Stimulated activated CD8-positive, alpha-beta memory T cell treated with anti-CD3 and anti-CD28 coated beads, Interleukin-2, amount 100 ng/mL, for 1 hour (primary cell): ENCODE measurements at regions not wholly inside any gene's neighbourhood (a gene's known extent, or its start where the extent isn't known, plus 50 kb on each side); places are given as distances from the start of the nearest gene placed in this dataset.
"Not testable (repeated sequence)": the region's sequence is repeated elsewhere in the genome, so short reads cannot be mapped to it uniquely, and the experiment has no call there.

Experiments
- DNase-seq, 2 donors: peaks; one replicate each; pipeline ENCODE4 v3.0.0-alpha.2; 2020; ENCODE audit warnings: low read depth in 2 of 2

DNA sequence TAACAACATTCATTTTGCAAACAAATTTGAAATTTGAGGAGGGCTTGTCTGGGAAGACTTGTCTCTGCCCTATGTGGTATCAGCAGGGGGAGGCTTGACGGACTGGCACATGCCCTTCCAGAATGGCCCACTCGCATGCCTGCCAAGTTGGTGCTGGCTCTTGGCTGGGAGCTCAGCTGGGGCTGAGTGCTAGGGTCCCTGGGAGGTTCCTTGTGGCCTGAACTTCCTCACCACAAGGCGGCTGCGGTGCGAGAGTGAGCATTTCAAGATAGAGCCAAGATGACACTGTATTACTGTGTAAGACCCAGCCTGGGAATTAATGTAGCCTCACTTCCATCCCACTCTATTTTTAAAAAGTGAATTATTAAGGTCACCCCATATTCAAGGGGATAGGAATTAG, 271.6 kb upstream of the PLEKHG7 start:
- peak in 1 of 2 donors; percentile 13 for DNase-seq

DNA sequence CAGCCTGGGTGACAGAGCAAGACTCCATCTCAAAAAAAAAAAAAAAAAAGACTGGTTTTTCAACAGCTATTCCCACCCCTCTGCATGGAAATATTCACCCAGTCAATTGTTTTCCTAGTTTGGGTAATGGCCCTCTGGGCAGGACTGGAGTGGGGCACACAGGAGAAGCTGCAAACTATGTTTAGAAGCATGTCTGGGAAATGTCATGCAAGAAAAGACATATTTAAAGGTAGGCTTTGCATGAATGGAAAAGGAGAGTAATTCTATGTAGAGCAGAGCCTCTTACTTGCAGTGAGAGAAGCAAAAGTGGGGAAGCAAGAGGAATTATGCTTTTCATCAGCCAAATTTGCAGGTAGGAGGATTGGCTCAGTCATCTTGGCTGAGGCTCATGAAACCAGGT, 276.5 kb upstream of the PLEKHG7 start:
- no peak for DNase-seq

DNA sequence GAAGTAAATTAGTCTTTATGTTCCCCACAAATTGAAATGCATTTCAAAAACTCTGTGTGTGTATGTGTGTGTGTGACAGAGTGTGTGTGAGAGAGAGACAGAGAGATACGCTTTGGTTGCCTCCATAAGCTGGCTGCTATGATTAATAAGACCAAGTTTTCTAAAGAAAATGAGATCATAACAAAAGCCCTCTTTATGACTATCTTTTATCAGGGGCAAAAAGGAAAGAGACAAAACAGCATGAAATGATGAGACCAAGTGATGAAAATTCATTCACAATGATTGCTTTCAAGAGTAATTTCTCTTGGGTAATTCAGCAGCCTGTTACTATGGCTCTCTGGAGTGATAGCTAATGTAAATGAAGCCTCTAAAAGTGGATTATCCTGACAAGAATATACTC, 277.6 kb upstream of the PLEKHG7 start:
- no peak for DNase-seq

DNA sequence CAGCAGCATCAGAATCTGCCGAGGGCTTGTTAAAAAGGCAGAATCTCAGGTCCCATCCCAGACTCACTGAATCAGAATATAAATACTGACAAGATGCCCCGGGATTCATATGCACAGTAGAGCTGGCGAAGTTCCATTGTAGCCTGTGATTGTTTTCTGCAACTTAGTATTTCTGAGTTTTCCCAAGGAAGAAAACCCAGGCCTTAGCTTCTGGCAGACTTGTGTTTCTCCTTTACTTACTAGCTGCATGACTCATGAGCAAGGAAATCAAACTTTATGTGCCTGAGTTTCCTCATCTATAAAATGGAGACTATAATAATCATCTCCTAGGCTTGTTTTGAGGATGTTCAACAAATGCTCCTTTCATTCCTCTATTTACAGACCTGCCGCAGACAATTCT, 278.5 kb upstream of the PLEKHG7 start:
- no peak for DNase-seq

DNA sequence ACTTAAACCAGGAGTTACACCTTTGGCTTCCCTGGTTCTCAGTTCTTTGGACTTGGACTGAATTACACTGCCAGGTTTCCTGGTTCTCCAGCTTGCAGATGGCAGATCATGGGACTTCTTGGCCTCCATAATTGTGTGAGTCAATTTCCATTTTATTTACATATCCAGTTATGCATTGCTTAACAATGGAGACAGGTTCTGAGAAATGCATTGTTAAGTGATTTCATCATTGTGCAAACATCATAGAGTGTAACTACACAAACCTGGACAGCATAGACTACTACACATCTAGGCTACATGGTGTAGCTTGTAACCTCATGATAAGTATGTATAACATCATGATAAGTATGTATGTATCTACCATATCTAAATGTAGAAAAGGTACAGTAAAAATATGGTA, 276.1 kb upstream of the BTG1 start:
- no peak for DNase-seq

DNA sequence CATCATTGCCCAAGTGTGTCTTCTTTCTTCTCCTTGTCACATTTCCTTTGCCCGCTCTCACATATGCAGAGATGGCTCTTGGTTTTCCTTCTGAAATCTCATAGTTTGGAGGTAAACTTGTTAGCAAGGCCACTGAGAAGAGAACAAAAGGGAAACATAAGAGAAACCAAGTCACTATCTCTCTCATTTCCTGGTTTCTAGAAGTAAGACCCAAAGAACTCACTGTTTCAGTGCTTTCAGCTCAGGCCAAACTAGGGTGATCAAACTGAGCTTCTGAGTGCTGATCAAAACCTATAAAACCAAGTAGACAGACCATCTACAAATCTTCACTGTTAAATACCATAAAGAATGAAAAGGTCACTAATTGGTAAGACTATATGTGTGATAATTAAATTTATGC, 275.4 kb upstream of the BTG1 start:
- no peak for DNase-seq

DNA sequence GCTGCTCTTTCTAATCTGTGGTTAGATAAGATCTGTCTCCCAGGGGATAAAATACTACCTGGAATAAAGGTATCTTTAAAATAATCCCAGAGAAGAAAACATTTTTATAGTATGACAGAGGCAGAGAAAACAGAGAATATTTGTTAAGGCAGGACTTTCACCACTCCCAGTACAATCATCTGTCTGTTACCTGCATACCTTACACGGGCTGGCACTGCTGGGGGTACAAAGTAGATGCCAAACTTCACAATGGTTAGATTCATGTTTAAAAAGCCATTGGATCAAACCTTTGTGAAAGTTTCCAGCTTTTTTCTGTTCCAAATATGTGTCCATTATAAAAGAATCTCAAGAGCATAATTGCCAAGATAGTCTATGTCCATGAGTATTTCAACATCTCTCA, 273.6 kb upstream of the BTG1 start:
- DNase-seq = no peak

DNA sequence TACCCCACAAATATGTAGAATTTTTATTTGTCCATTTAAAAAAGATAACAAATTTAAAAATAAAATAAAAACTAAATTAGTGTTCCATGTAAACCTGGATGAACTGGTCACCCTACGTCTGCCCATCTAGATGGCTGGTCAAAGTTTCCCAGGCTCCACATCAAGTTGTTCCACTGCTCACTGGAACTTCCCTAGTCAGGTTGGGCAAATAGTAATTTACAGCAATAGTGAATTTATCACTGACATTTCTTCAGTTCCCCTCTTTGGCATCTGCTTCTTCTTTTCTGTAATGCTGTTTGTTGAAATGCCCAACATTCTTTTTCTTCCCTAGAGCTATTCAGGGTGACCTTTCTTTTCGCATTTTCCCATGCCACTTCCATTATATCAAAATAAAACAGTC, 272.7 kb upstream of the BTG1 start:
- DNase-seq = no peak

DNA sequence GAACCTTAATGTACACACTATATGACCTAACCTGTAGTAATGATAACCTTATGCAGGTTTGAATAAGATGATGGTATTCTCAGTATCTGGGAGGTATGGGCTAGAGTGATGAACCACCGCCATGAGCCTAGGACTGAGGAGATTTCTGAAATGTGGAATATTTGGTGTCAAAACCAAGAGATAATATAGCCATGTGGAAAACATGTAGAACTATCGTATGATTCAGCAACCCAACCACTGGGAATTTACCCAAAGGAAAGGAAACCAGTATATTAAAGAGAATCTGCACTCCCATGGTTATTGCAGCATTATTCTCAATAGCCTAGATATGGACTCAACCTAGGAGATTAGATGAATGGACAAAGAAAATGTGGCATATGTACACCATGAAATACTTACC, 271.7 kb upstream of the BTG1 start:
- no peak for DNase-seq

DNA sequence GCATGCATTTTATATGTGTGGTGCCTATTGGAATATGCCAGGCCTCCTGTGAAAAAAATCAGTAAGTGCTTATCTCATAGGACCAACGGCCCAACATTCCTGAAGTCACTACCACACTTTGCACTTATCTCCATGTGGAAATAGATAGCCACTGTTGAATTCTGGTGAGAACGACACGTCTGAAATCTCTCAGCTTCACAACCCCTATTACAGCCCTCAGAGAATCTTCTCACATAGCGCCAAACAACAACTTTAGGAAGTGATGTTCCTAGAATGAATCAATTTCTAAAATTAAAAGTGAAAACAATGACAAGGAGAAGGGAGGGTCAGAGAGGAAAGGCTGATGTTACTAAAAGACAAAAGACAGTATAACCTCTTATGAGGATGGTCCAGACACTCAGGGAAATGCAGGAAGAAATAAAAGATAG, 270.8 kb upstream of the BTG1 start:
- DNase-seq = no peak

DNA sequence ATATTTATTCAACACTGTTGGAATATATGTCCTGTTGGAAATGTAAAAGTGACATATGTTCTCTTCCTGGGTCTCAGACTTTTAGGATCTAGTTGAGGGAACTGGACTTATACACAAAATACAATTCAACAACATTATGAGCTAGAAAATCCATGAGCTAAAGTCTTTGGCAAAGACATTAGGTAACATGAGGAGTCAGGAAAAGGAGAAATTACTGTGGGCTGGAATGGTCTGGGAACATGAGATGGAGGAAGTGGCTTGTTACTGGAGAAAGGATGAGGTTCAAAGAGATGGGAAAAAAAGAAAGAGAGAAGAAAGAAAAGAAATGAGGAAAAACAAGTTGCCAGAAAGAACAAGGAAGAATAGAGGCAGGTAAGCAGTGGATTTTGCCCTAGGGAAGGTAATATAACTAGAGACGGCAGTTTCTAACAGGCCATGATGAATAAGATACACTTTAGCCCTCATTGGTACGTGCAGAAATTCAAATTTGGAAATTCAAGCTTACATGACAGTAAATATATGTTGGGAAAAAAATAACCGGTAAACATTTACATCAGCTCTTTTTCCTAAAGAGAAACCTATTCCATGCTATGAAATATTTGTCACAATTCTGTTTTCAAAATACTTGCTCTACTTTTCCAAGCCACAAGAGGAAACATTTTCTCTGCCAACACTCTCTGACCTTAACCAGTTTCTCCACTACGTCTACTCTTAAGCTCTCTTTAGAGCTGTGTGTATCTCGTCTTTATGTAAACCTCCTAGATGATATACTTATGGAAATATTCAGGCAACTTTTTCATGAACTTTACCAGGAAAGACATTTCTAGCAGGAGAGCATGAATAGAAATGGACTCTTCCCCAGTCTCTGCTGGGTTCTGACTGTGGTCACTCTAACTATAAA, 268.8 kb upstream of the BTG1 start:
- no peak for DNase-seq

DNA sequence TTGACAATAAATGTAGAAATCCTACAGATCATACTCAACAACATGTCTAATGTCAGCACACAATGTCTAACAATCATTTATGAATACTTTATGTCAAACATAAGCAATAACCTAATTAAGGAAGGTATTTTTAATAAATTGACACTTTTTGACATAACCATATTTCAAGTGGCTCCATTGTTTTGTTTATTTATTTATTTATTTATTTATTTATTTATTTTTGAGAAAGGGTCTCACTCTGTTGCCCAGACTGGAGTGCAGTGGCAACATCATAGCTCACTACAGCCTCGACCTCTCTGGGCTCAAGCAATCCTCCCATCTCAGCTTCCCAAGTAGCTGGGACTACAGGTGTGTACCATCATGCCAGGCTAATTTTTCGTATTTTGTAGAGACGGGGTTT, 267.6 kb upstream of the BTG1 start:
- no peak for DNase-seq

DNA sequence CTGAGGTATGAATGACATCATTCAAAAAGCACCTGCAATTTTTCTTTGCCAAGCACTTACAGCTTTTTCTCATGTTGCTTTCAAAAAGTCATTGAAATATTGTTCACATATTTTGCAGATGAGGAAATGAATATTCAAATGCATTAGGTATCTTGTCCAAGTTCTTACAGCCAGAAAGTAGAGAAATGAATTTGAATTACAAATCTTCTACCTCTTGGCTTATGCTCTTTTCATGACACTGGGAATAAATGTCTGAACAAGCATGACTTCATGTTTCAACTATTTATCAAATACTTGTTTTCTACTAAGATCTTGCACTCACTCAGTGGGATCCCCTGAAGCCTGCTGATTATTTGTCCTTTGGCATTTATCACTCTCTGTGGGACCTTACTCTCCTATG, 267.2 kb upstream of the BTG1 start:
- no peak for DNase-seq

DNA sequence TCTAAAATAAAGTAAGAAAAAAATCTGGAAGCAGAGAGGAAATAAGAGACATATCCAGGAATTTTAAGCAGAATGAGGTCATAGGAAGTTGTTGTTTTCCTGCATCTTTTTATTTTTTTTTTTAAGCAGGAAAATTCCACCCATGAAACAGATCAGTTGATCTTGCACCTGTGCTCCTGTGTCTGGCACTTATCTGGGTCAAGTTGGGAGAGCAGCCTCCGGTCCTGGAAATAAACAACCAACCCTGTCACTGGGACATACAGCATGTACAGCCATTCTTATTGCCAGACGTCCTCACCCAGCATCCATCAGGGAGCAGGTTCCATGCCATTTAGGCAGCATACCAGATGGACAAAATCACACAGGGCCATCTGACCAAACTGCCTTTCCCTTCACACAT, 266.0 kb upstream of the BTG1 start:
- DNase-seq = no peak

DNA sequence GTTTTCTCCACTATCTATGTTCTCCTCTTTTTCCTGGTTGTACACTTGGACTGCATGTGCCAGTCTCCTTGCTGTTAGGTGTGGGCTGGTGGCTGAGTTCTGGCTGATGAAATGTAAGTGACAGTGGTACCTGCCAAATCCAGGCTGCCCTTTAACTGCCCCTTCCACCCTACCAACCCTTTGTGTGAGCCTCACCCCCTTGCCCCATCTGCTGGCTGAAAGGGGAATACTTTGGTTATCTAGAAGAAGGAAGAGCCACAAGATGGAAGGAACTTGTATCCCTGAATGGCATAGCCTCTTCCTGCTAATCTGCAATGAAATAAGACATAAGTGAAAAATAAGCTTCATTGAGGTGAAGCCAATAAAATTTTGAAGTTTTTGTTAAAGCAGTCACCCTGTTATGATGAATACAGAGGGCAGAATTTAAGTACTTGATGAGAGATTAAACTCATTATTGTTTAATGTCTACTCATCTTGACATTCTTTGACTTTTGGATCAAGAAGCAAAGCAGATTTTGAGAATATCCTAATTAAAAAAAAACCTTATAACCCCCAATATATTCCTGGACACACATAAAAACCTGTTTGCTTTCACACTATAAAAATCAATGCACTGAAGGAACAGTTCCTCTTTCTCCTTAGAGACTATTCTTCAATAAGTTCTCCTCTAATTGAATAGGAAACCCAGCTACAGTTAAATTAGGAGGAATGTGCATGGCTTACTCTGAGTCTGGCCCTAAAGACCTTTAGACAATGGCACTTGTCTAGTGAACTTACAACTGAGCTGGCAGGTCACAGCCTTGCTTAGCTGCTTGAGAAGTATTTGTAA, 262.6 kb upstream of the BTG1 start:
- no peak for DNase-seq

DNA sequence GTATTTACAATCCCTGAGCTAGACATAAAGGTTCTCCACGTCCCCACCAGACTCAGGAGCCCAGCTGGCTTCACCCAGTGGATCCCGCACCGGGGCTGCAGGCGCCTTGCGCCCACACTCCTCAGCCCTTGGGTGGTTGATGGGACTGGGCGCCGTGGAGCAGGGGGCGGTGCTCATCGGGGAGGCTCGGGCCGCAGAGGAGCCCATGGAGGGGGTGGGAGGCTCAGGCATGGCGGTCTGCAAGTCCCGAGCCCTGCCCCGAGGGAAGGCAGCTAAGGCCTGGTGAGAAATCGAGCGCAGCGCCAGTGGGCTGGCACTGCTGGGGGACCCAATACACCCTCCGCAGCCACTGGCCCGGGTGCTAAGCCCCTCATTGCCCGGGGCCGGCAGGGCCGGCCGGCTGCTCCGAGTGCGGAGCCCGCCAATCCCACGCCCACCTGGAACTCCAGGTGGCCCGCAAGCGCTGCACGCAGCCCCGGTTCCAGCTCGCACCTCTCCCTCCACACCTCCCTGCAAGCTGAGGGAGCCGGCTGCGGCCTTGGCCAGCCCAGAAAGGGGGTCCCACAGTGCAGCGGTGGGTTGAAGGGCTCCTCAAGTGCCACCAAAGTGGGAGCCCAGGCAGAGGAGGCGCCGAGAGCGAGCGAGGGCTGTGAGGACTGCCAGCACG, 260.9 kb upstream of the BTG1 start:
- DNase-seq = not testable (repeated sequence)

DNA sequence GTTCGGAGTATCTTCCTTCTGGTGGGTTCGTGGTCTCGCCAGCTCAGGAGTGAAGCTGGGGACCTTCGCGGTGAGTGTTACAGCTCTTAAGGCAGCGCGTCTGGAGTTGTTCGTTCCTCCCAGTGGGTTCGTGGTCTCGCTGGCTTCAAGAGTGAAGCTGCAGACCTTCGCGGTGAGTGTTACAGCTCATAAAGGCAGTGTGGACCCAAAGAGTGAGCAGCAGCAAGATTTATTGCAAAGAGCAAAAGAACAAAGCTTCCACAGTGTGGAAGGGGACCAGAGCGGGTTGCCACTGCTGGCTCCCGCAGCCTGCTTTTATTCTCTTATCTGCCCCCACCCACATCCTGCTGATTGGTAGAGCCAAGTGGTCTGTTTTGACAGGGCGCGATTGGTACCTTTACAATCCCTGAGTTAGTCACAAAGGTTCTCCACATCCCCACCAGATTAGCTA, 260.2 kb upstream of the BTG1 start:
- DNase-seq = peak in 1 of 2 donors; percentile 16

DNA sequence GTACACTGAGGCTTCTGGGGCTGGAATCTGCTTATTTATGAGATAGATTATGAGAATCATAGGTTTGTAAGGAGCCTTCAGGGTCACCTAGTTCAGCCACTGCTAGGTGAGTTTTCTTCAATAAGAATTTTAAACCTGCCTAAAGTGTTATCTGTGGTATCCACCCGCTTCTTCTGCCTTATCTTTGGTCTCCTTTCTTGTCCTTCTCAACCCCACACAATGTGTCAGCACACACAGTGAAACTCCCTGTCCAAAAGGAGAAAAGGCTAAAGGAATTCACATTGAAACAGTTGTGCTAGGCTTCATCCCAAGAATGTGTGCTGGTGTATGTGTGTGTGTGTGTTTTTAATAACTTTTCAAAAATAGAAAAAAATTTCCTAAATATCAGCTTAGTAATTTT, 259.3 kb upstream of the BTG1 start:
- no peak for DNase-seq

DNA sequence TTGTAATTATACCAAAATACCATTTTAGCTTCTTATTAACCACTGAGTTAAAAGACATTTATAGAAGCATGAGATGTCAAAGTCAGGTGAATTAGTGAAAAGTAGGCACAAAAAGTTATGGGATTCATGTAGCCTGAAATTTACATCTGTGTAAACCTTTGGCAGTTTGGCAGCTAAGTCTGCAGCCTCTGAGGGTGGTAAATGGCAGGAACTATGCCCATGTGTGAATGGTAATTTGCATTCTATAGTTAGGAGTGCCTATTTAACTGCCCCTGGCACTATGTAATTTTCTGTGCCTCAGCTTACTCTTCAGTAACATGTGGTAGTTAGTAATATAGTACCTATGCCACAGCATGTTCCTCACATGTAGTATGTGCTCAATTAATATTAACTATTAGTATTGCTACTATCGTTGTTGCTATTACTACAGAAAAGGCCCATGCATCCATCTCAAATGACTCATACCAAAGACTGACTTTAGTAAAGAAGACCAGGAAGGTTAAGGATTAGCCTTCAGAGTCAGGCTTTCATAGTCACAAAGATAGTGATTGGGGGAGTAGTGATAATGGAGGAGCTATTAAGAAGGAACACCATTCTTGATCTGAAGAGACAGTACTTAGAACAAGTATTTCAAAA, 258.7 kb upstream of the BTG1 start:
- DNase-seq = no peak

DNA sequence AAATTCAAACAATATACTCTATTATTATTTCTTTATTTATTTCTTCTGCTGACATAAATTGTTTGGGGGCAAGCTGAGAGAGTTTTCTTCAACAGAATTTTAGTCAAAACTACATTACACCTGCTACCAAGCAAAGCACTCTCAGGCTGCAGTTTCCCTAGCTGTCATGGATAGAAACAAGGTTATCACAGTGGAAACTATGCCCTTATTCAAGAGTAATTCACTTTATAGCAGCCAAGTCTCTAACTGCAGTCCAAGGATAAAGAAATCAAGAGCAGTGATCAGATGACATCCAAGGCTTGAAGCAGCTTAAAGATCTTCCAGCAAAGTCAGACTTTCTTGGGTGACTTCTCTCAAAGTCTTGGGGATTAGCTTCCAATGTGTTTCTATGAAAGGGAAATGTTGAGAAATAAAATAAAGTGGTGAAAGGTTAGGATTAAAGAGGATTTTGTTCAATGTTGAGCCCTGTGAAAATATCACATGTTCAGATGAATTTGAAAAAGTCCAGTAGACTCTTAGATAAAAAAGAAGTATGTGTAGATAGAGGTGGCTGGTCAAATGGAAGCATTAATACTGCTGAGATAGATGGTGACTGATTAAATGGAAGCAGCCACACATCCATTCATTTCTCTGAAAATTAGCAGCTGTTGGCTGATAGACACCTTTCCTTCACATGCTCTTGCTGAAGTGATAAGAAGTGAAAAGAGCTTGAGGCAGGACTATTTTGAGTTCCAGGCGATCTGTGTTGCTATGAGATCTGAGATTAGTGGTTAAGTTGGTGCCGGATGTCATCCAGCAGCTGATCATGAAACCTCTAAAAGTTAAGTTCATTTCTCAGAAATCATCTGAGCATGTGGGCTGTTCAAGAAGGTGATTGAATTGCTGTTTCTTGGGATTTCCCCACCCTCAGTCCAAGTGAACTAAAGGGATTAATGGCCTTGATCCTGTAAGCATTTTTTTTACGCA, 257.8 kb upstream of the BTG1 start:
- DNase-seq = peak in 1 of 2 donors; percentile 15

DNA sequence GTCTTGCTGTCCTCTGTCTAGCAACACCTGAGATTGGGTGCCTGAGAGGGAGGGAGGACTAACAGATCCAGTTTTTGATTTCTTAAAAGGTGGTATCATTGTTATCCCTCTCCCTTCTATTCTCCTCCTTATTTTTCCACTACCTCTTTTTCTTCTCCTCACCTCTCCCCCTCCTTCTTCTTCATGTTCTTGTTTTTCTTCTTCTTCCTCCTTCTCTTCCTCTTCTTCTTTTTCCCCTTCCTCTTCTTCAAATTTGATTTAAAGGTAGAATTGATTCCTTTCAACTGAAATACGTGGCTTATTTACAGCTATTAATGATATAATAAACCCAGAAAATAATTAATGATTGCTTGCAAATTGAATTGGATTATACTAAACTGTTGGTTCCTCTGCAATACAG, 256.8 kb upstream of the BTG1 start:
- no peak for DNase-seq
